SKM-1 treated with dmso at 0.1 percent for 144 hours (cell line): ENCODE measurements at regions not wholly inside any gene's neighbourhood (a gene's known extent, or its start where the extent isn't known, plus 50 kb on each side); places are given as distances from the start of the nearest gene placed in this dataset.
A peak's percentile ranks its signal among the peaks of the same experiment; 100 is the strongest.

Experiments
- DNase-seq: peaks from one replicate; lab custom pipeline; 2025; ENCODE audit not compliant: unreplicated experiment; lab: John Stamatoyannopoulos, UW

- DNase-seq: no peak
Measured at GRCh38 chr4:145427991-145428390, 53.7 kb upstream of the SMAD1 start.

DNA sequence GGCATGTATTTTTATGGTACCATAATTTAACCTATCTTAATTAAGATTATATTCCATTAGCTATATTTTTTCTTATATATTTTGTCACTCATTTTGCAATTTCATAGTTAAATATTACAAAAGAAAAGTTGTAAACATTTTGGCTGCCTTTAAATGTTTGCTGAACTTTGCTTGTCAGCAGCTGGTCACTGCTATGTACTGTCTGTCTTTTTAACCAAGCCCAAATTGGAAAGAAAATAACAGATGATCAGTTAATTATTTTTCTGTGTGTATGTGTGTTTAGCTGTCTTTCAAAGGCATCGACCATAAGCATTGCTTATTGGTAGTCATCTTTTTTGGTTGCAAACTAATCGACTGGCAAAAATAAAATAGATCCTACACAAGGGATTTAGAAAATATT lies 54.4 kb upstream of the SMAD1 start:
- DNase-seq: no peak

DNA sequence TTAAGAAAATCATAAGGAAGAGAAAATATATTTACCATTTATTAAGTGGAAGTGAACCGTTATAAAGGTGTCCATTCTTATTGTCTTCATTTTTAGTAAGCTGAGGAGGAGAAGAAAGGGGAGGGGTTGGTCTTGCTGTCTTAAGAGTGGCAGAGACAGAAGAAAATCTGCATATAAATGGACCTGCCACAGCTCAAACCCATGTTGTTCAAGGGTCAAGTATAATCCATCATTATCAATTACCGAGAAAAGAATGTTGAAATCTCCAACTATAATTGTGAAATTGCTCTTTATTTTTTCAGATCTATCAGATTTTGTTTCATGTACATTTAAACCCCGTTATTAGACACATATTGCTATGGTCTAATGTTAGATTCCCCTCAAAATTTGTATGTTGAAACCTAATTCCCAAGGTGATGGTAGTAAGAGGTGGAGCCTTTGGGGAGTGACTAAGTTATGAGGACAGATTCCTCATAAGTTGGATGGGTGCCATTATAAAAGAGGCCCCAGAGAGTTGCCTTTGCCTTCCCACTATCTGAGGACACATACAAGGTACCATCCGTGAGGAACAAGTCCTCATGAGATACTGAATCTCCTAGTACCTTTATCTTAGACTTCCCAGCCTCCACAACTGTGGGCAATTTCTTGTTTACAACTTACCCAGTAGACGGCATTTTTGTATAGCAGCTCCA lies 58.5 kb upstream of the SMAD1 start:
- no peak for DNase-seq

DNA sequence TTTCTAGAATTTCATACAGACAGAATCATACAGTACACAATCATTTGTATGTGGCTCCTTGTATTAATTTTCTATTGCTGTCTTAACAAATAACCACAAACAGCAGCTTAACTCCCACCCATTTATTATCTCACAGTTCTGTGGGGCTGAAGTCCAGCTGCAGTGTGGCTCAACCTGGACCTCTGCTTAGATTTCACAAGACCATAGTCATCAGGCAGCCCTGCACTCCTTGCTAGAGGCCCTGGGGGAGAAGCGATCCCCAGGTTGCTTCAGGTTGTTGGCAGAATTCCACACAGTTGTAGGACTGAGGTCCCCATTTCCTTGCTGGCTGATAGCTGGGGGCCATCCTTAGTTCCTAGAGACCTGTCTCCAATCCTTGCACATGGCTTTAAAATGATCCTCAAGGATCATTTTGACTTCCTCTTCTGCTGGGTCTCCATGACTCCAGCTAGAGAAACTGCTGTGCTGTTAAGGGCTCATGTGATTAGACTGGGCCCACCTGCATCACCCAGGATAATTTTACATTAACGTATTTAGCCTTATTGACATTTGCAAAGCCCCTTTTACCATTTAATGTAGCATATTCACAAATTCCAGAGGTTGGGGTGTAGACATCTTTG lies 60.9 kb upstream of the SMAD1 start:
- no peak for DNase-seq

DNA sequence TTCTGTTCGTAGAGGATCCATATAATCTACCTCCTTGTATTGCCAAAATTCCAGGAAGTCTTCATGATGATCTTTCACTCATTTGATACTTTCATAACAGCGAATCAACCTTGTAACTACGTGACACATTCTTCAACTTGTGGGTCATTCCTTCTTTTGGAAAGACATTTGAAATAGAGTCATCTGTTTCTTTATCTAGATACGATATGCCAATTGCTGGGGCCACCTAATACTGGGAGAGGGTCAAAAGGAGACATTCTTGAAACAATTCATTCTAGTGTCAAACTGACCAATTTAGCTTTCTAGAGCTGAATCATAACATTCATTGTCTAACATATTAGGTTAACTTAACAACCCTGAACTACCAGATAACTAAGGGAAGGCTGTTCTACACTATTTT lies 62.9 kb upstream of the SMAD1 start:
- DNase-seq: no peak

- DNase-seq: no peak
Measured at GRCh38 chr4:145417348-145418130, 64.1 kb upstream of the SMAD1 start.

DNA sequence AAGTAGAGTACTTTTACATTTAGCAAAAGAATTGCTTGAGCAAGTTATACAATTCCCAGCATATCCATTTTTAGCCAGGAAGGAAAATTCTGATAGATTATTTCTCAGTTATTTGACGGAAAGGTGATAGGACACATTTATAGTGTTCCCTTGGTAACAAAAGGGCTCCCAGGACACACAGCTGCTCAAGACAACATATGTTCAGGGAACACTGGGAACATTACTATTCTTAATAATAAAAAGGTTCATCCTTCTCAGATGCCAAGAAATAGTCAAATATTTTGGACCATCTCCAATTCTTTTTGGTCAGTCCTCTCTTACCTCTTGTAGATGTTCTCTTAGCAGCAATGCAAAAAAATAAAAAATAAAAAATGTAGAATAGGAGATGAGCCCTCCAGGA lies 66.8 kb upstream of the SMAD1 start:
- no peak for DNase-seq

DNA sequence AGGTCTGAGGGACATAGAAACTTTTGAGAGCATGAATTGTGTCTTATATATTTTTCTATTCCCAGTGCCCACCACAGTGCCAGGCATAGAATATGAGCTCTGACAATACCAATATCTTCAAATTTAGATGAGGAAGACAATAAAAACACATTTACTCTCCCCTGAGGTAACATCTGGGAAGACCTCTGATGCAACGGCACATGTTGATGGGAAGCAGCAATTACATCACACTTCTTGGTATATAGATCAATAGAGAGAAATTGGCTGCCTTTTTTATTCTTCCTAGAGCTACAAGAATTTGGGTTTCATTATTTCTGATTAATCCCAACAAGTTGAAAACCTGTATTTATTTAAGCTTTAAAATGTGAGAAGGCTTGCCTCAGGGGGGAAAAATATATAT lies 67.4 kb upstream of the SMAD1 start:
- no peak for DNase-seq

DNA sequence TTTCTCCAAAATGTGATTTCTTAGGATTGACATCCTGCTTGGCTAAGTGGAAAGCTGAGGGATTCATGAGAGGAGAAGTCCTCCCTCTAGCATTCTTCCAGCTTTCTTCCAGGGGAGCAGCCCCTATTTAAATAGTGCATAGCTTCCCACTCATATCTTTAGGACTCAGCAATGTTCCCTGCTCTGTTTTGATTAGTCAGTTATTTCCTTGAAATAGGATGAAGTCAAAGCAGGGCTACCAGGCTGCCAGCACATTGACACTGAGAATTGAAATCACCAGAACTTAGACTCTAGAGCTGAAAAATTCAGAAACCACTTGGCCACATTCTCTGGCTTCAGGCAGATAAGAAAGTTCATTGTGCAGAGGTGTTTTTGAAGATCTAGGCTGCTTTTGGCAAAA lies 74.7 kb upstream of the SMAD1 start:
- no peak for DNase-seq

DNA sequence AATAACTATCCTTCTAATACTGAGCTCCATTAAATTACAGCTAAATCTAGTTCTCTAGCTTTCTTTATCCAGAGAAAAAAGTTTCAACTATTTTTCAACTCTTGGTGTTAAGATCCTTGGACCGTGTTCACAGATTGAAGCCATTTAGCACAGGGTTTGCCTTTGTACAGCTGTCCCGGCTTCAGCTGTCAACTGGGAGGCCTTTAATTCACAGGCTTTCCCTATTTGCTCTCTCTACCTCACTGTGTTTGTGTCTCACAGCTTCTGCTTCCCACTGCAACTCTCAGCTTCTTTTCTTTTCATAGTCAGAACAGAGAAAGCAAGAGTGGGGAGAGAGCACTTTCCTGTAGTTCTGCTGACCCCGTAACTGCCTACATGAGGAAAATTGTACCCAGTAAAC lies 76.9 kb upstream of the SMAD1 start:
- DNase-seq: no peak

GRCh38 chr4:145396581-145396980 lies 85.1 kb upstream of the SMAD1 start:
- DNase-seq: no peak

DNA sequence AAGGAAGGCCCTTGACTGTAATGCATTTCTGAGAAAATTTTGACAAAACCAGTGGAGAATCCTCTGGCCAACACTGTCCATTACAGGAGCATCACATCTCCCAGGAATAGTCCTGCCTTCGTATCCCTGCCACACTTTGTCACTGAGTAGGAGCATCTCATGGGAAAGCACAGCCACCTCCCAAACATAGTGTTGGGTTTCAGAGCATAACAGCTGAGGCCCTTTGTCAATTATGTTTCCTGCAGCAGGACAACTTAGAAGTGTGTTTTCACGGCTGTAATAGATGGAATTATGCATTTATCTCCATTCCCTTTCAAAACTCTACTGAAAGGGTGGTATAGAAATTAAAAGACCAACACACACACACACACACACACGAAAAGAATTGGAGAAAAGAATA lies 91.1 kb upstream of the SMAD1 start:
- DNase-seq: no peak

DNA sequence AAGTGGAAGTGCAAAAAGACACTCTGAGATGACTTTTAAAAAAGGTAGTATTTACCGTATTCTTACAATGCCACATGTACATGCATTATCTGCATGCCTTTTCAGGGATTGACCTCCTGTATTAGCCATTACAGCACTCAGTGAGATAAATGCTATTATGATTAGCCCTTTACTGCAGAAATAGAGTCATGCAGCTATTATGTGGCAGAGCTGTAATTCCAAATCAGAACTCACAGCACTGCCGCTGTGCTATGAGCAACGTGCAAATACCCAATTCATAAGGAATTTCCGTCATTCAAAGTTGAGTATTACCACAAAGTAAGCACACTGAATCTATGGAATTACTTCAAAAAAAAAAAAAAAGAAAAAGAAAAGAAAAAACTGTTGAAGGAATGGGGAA lies 92.1 kb upstream of the SMAD1 start:
- DNase-seq: no peak

DNA sequence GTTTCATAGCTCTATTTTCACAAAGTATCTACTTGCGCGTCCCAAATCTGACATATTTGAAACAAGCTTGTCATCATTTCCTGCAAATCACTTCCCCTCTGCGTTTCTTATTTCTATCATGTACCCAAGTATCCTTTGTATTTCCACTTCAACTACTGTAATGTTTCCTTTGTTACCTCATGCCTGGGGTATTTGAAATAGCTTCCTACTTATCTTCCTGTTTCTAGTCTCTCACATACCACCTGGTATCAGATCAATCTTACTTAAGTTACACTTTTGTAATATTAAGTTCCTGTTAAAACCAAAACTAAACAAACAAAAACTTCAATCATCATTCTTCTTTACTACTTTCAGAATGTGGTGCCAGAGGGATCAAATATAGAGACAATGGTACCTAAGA lies 93.6 kb upstream of the SMAD1 start:
- peak; percentile 25 for DNase-seq

GRCh38 chr4:145387079-145387478 lies 94.6 kb upstream of the SMAD1 start:
- no peak for DNase-seq

GRCh38 chr4:145381163-145381562 lies 100.5 kb upstream of the SMAD1 start:
- no peak for DNase-seq

GRCh38 chr4:145380123-145380522 lies 101.5 kb upstream of the SMAD1 start:
- no peak for DNase-seq

DNA sequence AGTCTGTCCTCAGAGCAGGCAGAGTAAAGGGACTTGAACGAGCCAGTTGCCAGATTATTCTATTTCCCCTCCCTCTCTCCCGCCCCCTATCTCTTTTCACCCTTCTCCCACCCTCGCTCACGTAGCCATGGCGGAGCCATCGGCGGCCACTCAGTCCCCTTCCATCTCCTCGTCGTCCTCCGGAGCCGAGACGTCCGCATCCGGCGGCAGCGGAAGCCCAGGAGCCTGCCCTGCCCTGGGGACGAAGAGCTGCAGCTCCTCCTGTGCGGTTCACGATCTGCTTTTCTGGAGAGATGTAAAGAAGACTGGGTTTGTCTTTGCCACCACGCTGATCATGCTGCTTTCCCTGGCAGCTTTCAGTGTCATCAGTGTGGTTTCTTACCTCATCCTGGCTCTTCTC lies 106.2 kb upstream of the SMAD1 start:
- DNase-seq: no peak

DNA sequence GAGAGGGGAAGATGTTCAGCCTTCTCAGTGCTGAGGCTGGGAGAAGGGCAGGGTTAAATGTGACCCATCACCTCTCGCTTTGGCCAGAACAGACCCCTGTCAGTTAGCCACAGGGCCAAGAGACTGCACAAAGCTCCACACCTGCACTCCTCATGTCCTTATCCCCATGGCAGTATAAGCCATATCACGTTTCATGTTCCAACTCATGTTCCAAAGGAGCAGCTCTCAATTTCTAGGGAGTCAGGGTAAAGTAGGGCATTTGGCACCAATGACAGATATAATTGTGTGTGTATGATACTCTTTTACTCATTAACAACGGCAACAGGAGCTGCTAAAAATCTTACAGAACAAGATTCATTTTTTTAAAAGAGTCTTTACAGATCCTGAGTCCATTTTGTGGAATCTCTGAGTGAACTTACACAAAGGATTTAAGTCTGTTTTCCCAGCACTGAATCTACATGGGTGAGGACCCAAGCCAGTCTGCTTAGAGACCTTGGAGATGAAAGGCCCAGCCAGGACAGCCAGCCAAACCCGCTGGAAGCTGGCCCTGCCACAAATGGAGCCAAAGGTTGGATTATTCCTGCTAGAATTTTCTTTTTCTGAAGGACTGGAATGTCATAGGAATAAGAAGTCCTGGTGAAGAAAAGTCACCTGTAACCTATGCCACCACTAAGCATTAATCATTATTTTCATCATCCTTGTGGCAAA lies 129.1 kb upstream of the SMAD1 start:
- DNase-seq: no peak

DNA sequence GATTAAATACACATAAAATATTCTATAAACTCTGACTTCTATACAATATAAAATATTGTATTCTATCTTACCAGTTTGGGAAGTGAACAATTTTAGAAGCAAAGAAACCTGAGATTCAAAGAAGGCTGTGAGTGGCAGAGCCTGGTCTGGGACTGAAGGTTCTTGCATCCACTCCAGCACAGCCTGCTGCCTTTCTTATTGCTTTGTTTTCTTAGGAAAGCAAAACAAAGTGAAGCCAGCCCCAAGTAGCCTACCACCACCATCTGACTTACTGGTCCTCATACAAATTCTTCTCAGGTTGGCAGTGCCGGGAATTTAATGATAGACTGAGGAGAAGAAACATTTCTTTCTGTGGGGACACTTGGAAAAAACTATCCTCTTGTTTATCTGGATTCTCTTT lies 129.7 kb upstream of the SMAD1 start:
- DNase-seq: no peak

GRCh38 chr4:145351162-145351561 lies 130.5 kb upstream of the SMAD1 start:
- no peak for DNase-seq

DNA sequence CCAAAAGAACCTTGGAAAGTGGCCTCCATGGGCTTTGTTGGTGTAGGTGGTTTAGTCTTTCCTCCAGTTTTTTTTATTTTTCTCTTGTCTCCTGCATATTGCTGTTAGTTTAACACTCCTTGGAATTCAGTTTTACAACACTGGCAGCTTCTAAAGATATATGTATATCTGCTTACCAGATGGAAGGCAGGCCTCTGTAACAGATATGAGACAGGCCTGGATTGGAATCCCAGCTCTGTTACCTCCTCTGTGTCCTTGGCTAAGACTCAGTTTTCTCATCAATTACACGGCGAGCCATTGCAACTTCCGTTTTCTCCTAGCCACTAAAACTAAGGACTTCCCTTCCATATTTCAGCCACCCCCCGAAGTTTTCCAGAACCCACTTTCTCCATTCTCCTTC lies 133.4 kb upstream of the SMAD1 start:
- no peak for DNase-seq
